ENCODE measurements at regions not wholly inside any gene's neighbourhood (a gene's known extent, or its start where the extent isn't known, plus 50 kb on each side); places are given as distances from the start of the nearest gene placed in this dataset.

GRCh38 chr10:83541046-83541445 lies 598.3 kb upstream of the GHITM start:
- TF ChIP-seq CTCF (IDR thresholded peaks at IDR 0.05; ENCODE audit: insufficient read depth, low read length, poor library complexity, severe bottlenecking): no peak
- no peak for TF ChIP-seq EZH2phosphoT487 (conservative IDR thresholded peaks at IDR 0.05; ENCODE audit: low read length)

Measured in SU-DHL-6 (cell line).